Retinal pigment epithelial cell (primary cell): ENCODE measurements at regions not wholly inside any gene's neighbourhood (a gene's known extent, or its start where the extent isn't known, plus 50 kb on each side); places are given as distances from the start of the nearest gene placed in this dataset.

Experiments used
- DNase-seq: peaks from one replicate; pipeline ENCODE4 v3.0.0-alpha.2; 2010; ENCODE audit warnings: low read depth
- H3K4me3 ChIP-seq: 2 replicates; pipeline ENCODE4 v1.5.1; 2011; ENCODE audit warnings: mild to moderate bottlenecking, low read length, control low read depth, moderate library complexity
- CTCF ChIP-seq: conservative IDR thresholded peaks from 2 replicates; pipeline ENCODE4 v1.5.1; 2011; ENCODE audit warnings: low read depth, low read length, control low read depth, inconsistent platforms

- H3K4me3 ChIP-seq, result no peak overlapping the region
- DNase-seq, result no peak
- no peak for TF ChIP-seq CTCF
Observed at GRCh38 chr22:49034836-49035817, 792.5 kb downstream of the BRD1 start.

- no peak for DNase-seq
- no peak for TF ChIP-seq CTCF
- H3K4me3 ChIP-seq, result no peak overlapping the region
Observed at GRCh38 chr22:49033616-49034015, 794.1 kb downstream of the BRD1 start.

- no peak for DNase-seq
- no peak for TF ChIP-seq CTCF
- no peak overlapping the region for H3K4me3 ChIP-seq
Observed at GRCh38 chr22:49032821-49033220, 794.9 kb downstream of the BRD1 start.

- no peak for TF ChIP-seq CTCF
- DNase-seq, result no peak
- no peak overlapping the region for H3K4me3 ChIP-seq
Observed at GRCh38 chr22:49031746-49032330, 795.8 kb downstream of the BRD1 start.

GRCh38 chr22:49028111-49028510, 799.6 kb downstream of the BRD1 start:
- H3K4me3 ChIP-seq, result no peak overlapping the region
- DNase-seq, result no peak
- no peak for TF ChIP-seq CTCF

GRCh38 chr22:49027368-49027670, 800.4 kb downstream of the BRD1 start:
- DNase-seq, result no peak
- no peak overlapping the region for H3K4me3 ChIP-seq
- no peak for TF ChIP-seq CTCF
